ENCODE measurements at regions not wholly inside any gene's neighbourhood (a gene's known extent, or its start where the extent isn't known, plus 50 kb on each side); places are given as distances from the start of the nearest gene placed in this dataset.

- no peak overlapping the region for H2BK15ac ChIP-seq (ENCODE audit: low read depth, low read length)
- H3K9me3 ChIP-seq (ENCODE audit: control insufficient read depth, insufficient read depth, low read length): no peaks in the 10 kb centered on the region; the same call in 1 of the 2 replicates
- no peak overlapping the region for H2AK9ac ChIP-seq (replicated peaks; ENCODE audit: low read depth, low read length, poor library complexity)
- in situ Hi-C loops (cut with MboI; ENCODE audit: low sequenced_read_pairs) (no loop called here), dilution Hi-C loops (cut with HindIII; ENCODE audit: low sequenced_read_pairs, unreplicated experiment) (no loop called here), intact Hi-C loops (cut with micrococcal nuclease) (no loop called here)
- H3K9ac ChIP-seq (ENCODE audit: low read depth, low read length): no peak overlapping the region
- H3K18ac ChIP-seq (ENCODE audit: low read depth, low read length): no peak overlapping the region
- no peak overlapping the region for H3K27ac ChIP-seq (ENCODE audit: insufficient read depth, low read length)
- no peak for ATAC-seq (ENCODE audit: low read depth)
- H2AFZ ChIP-seq (replicated peaks; ENCODE audit: low read length, poor library complexity): no peak overlapping the region
- no peak overlapping the region for H2BK5ac ChIP-seq (ENCODE audit: low read depth, low read length, poor library complexity, severe bottlenecking)
- ChIA-PET CTCF (no interaction called here), POLR2A (ENCODE audit: unreplicated experiment) (no interaction called here)
- H3K79me1 ChIP-seq (ENCODE audit: low read depth in 1 of 2, low read length in 2 of 2): no peaks in the 10 kb centered on the region
- no peak overlapping the region for H3K14ac ChIP-seq (replicated peaks; ENCODE audit: low read depth, low read length)
- TF ChIP-seq CEBPB (IDR thresholded peaks at IDR 0.05; ENCODE audit: low read depth, low read length): no peak
- no peak for TF ChIP-seq NFE2L2 (IDR thresholded peaks at IDR 0.05; ENCODE audit: low read depth, low read length)
- TF ChIP-seq CTCF (conservative IDR thresholded peaks at IDR 0.05; ENCODE audit: low read depth, low read length): no peak
- no peak for TF ChIP-seq FOS (IDR thresholded peaks at IDR 0.05; ENCODE audit: low read depth, low read length)
- no peak for TF ChIP-seq SMC3 (IDR thresholded peaks at IDR 0.05; ENCODE audit: low read depth, low read length)
- TF ChIP-seq POLR2A (IDR thresholded peaks at IDR 0.05; ENCODE audit: low read depth, low read length): no peak
- TF ChIP-seq USF2 (IDR thresholded peaks at IDR 0.05; ENCODE audit: low read depth, low read length): no peak
- H3K23ac ChIP-seq (ENCODE audit: low read depth, low read length): no peak overlapping the region
- H3K27me3 ChIP-seq (ENCODE audit: control insufficient read depth, insufficient read depth, low read length): no peaks in the 10 kb centered on the region
- H3K4me1 ChIP-seq (ENCODE audit: control insufficient read depth, insufficient read depth, low read length): no peaks in the 10 kb centered on the region
- H3K4me3 ChIP-seq (ENCODE audit: insufficient read depth, low read depth, low read length): no peak overlapping the region
- H3K4ac ChIP-seq (ENCODE audit: low read depth, low read length): no peak overlapping the region
- H4K91ac ChIP-seq (ENCODE audit: insufficient read depth, low read depth, low read length): no peak overlapping the region
- DNase-seq: no peak
- 57% methylated on average over 2 of the region's 4 CpGs; no CpG with 5 or more reads in 1 of the 2 experiments for WGBS, 2 experiments (ENCODE audit: extremely low coverage in 2 of 2, insufficient read length in 1 of 2)
- no peaks in the 10 kb centered on the region for H3K9me1 ChIP-seq (ENCODE audit: insufficient read depth, low read length)
- H2AK5ac ChIP-seq (ENCODE audit: low read depth, low read length): no peak overlapping the region
- no TSS peak for BruUV-seq (replicated peaks)
- no peak overlapping the region for H2BK120ac ChIP-seq (ENCODE audit: low read depth, low read length)
- no peak overlapping the region for H4K8ac ChIP-seq (ENCODE audit: low read depth in 2 of 2, low read length in 2 of 2)
- H4K5ac ChIP-seq (ENCODE audit: low read depth, low read length): no peak overlapping the region
- no peak overlapping the region for H2BK20ac ChIP-seq (ENCODE audit: low read depth, low read length)
- H3K4me2 ChIP-seq (ENCODE audit: low read depth, low read length): no peak overlapping the region
- no peak overlapping the region for H3K56ac ChIP-seq (ENCODE audit: extremely low read depth, insufficient read depth, low read length)
- H4K20me1 ChIP-seq (ENCODE audit: insufficient read depth, low read length): no peaks in the 10 kb centered on the region
- no peaks in the 10 kb centered on the region for H3K36me3 ChIP-seq (ENCODE audit: control insufficient read depth, insufficient read depth, low read length)
Measured at GRCh38 chr7:118870187-118870586, 645.7 kb downstream of the ANKRD7 start.

Data from IMR-90 (cell line).